SJSA1 (cell line): ENCODE measurements at regions not wholly inside any gene's neighbourhood (a gene's known extent, or its start where the extent isn't known, plus 50 kb on each side); places are given as distances from the start of the nearest gene placed in this dataset.

Experiments
- DNase-seq, 2 experiments: peaks; one replicate each; pipeline ENCODE4 v3.0.0-alpha.2; 2015 to 2020; ENCODE audit warnings: low spot score in 2 of 2, low read depth in 1 of 2
- H3K27ac ChIP-seq: fragments of 250-450 bp; sonication (Bioruptor Pico); 2 replicates; pipeline ENCODE4 v1.5.1; 2020; ENCODE audit warnings: mild to moderate bottlenecking, moderate library complexity
- H3K27me3 ChIP-seq: fragments of 250-450 bp; sonication (Bioruptor Pico); replicated peaks from 2 replicates; pipeline ENCODE4 v1.5.1; 2020; ENCODE audit warnings: mild to moderate bottlenecking, moderate library complexity
- H3K36me3 ChIP-seq: fragments of 250-450 bp; sonication (Bioruptor Pico); 2 replicates; pipeline ENCODE4 v1.5.1; 2020; ENCODE audit warnings: mild to moderate bottlenecking
- H3K4me1 ChIP-seq: fragments of 250-450 bp; sonication (Bioruptor Pico); replicated peaks from 2 replicates; pipeline ENCODE4 v1.6.1; 2021; ENCODE audit warnings: mild to moderate bottlenecking
- H3K4me3 ChIP-seq: fragments of 250-450 bp; sonication (Bioruptor Pico); 2 replicates; pipeline ENCODE4 v1.5.1; 2020; ENCODE audit warnings: mild to moderate bottlenecking
- H3K9me3 ChIP-seq: fragments of 250-450 bp; sonication (Bioruptor Pico); replicated peaks from 2 replicates; pipeline ENCODE4 v1.5.1; 2020; ENCODE audit warnings: mild to moderate bottlenecking

GRCh38 chr1:63033211-63033610 is 249.3 kb downstream of the ATG4C start:
- DNase-seq, result no peak
- H3K27me3 ChIP-seq, result no peaks in the 10 kb centered on the region

GRCh38 chr1:63034256-63034655 is 250.3 kb downstream of the ATG4C start:
- no peak for DNase-seq
- no peaks in the 10 kb centered on the region for H3K36me3 ChIP-seq
- H3K27me3 ChIP-seq, result 0 out of 2 replicates have a peak, but pooled peaks cover under 1% of the 10 kb centered on the region
- 0 out of 2 replicates have a peak, but pooled peaks cover 3% of the 10 kb centered on the region for H3K9me3 ChIP-seq
- peaks cover 5% of the 10 kb centered on the region; the same call in 1 of the 2 replicates for H3K4me1 ChIP-seq
- H3K4me3 ChIP-seq, result no peak overlapping the region
- no peak overlapping the region for H3K27ac ChIP-seq

More at GRCh38 chr1:63033211-63033610, 249.3 kb downstream of the ATG4C start:
- Histone ChIP-seq H3K27ac (no peak overlapping the region), H3K36me3 (no peaks in the 10 kb centered on the region), H3K4me1 (peaks cover 5% of the 10 kb centered on the region), H3K4me3 (no peak overlapping the region), H3K9me3 (0 out of 2 replicates have a peak, but pooled peaks cover 3% of the 10 kb centered on the region)

GRCh38 chr1:63038586-63038985 is 254.7 kb downstream of the ATG4C start:
- Histone ChIP-seq H3K9me3 (no peaks in the 10 kb centered on the region), H3K4me3 (no peak overlapping the region), H3K36me3 (no peaks in the 10 kb centered on the region), H3K4me1 (no peaks in the 10 kb centered on the region), H3K27ac (no peak overlapping the region), H3K27me3 (0 out of 2 replicates have a peak, but pooled peaks cover 3% of the 10 kb centered on the region)
- DNase-seq, result no peak

GRCh38 chr1:63041660-63042059 is 257.7 kb downstream of the ATG4C start:
- H3K4me3 ChIP-seq, result no peak overlapping the region
- no peaks in the 10 kb centered on the region for H3K4me1 ChIP-seq
- no peak for DNase-seq
- H3K36me3 ChIP-seq, result no peaks in the 10 kb centered on the region
- H3K27me3 ChIP-seq, result 0 out of 2 replicates have a peak, but pooled peaks cover 7% of the 10 kb centered on the region
- no peak overlapping the region for H3K27ac ChIP-seq
- H3K9me3 ChIP-seq, result no peaks in the 10 kb centered on the region

- no peaks in the 10 kb centered on the region for H3K4me1 ChIP-seq
- H3K4me3 ChIP-seq, result no peak overlapping the region
- no peaks in the 10 kb centered on the region for H3K36me3 ChIP-seq
- no peak overlapping the region for H3K27ac ChIP-seq
- H3K9me3 ChIP-seq, result no peaks in the 10 kb centered on the region
- 0 out of 2 replicates have a peak, but pooled peaks cover 7% of the 10 kb centered on the region for H3K27me3 ChIP-seq
- DNase-seq, result no peak
These were observed 258.3 kb downstream of the ATG4C start for GRCh38 chr1:63042278-63042677.

GRCh38 chr1:63046539-63046938 is 262.6 kb downstream of the ATG4C start:
- H3K27me3 ChIP-seq, result 0 out of 2 replicates have a peak, but pooled peaks cover 3% of the 10 kb centered on the region

GRCh38 chr1:63049135-63049534 is 265.2 kb downstream of the ATG4C start:
- Histone ChIP-seq H3K4me1 (no peaks in the 10 kb centered on the region), H3K36me3 (no peaks in the 10 kb centered on the region), H3K9me3 (no peaks in the 10 kb centered on the region), H3K27me3 (0 out of 2 replicates have a peak, but pooled peaks cover 3% of the 10 kb centered on the region), H3K27ac (no peak overlapping the region), H3K4me3 (no peak overlapping the region)
- no peak for DNase-seq

More at GRCh38 chr1:63046539-63046938, 262.6 kb downstream of the ATG4C start:
- Histone ChIP-seq H3K9me3 (no peaks in the 10 kb centered on the region), H3K4me1 (no peaks in the 10 kb centered on the region), H3K36me3 (no peaks in the 10 kb centered on the region), H3K27ac (no peak overlapping the region), H3K4me3 (no peak overlapping the region)
- DNase-seq, result no peak

GRCh38 chr1:63051356-63051755 is 267.4 kb downstream of the ATG4C start:
- Histone ChIP-seq H3K4me1 (no peaks in the 10 kb centered on the region), H3K27ac (no peak overlapping the region), H3K36me3 (no peaks in the 10 kb centered on the region)

GRCh38 chr1:63051886-63052285 is 268.0 kb downstream of the ATG4C start:
- no peaks in the 10 kb centered on the region for H3K27me3 ChIP-seq
- no peak overlapping the region for H3K4me3 ChIP-seq
- no peaks in the 10 kb centered on the region for H3K9me3 ChIP-seq
- DNase-seq, result no peak
- H3K27ac ChIP-seq, result no peak overlapping the region
- no peaks in the 10 kb centered on the region for H3K36me3 ChIP-seq
- H3K4me1 ChIP-seq, result no peaks in the 10 kb centered on the region

More at GRCh38 chr1:63051356-63051755, 267.4 kb downstream of the ATG4C start:
- Histone ChIP-seq H3K27me3 (0 out of 2 replicates have a peak, but pooled peaks cover 2% of the 10 kb centered on the region), H3K4me3 (no peak overlapping the region), H3K9me3 (no peaks in the 10 kb centered on the region)
- DNase-seq, result no peak

- no peaks in the 10 kb centered on the region for H3K27me3 ChIP-seq
- no peak overlapping the region for H3K27ac ChIP-seq
- DNase-seq, result no peak
- H3K36me3 ChIP-seq, result no peaks in the 10 kb centered on the region
- no peaks in the 10 kb centered on the region for H3K4me1 ChIP-seq
- no peak overlapping the region for H3K4me3 ChIP-seq
- H3K9me3 ChIP-seq, result no peaks in the 10 kb centered on the region
These were observed 268.2 kb upstream of the FOXD3 start for GRCh38 chr1:63054184-63054583.

- Histone ChIP-seq H3K4me1 (no peaks in the 10 kb centered on the region), H3K27ac (no peak overlapping the region), H3K9me3 (no peaks in the 10 kb centered on the region), H3K4me3 (no peak overlapping the region), H3K27me3 (no peaks in the 10 kb centered on the region), H3K36me3 (no peaks in the 10 kb centered on the region)
- DNase-seq, result no peak
These were observed 259.0 kb upstream of the FOXD3 start for GRCh38 chr1:63063367-63063766.

- Histone ChIP-seq H3K9me3 (no peaks in the 10 kb centered on the region), H3K4me3 (no peak overlapping the region), H3K27ac (no peak overlapping the region), H3K27me3 (no peaks in the 10 kb centered on the region), H3K36me3 (no peaks in the 10 kb centered on the region), H3K4me1 (no peaks in the 10 kb centered on the region)
- no peak for DNase-seq
These were observed 258.2 kb upstream of the FOXD3 start for GRCh38 chr1:63064135-63064534.

GRCh38 chr1:63068626-63069025 is 253.7 kb upstream of the FOXD3 start:
- Histone ChIP-seq H3K27ac (no peak overlapping the region), H3K4me1 (no peaks in the 10 kb centered on the region), H3K4me3 (no peak overlapping the region), H3K9me3 (no peaks in the 10 kb centered on the region), H3K27me3 (no peaks in the 10 kb centered on the region; the same call in 1 of the 2 replicates), H3K36me3 (no peaks in the 10 kb centered on the region)
- DNase-seq, result no peak

GRCh38 chr1:63069214-63069613 is 253.2 kb upstream of the FOXD3 start:
- Histone ChIP-seq H3K36me3 (no peaks in the 10 kb centered on the region), H3K9me3 (no peaks in the 10 kb centered on the region), H3K4me3 (no peak overlapping the region), H3K27ac (no peak overlapping the region), H3K4me1 (no peaks in the 10 kb centered on the region), H3K27me3 (peaks cover 4% of the 10 kb centered on the region; the same call in 1 of the 2 replicates)
- DNase-seq, result no peak
